Skin of body (tissue), 2 donors: ENCODE measurements at regions not wholly inside any gene's neighbourhood (a gene's known extent, or its start where the extent isn't known, plus 50 kb on each side); places are given as distances from the start of the nearest gene placed in this dataset. TPM values are rescaled to one million over a fixed set of nuclear protein-coding genes. Genes with fewer than 3 reads are reported as not detected.

Experiments used
- DNase-seq: peaks from one replicate; lab custom pipeline; 2025; lab: John Stamatoyannopoulos, UW
- small RNA-seq: library from RNA; depleted of rRNA; stranded (forward); fragments of <200 nt; gene quantifications from one replicate; pipeline ENCODE3, GENCODE V24; 2014; ENCODE audit warnings: low replicate concordance

DNA sequence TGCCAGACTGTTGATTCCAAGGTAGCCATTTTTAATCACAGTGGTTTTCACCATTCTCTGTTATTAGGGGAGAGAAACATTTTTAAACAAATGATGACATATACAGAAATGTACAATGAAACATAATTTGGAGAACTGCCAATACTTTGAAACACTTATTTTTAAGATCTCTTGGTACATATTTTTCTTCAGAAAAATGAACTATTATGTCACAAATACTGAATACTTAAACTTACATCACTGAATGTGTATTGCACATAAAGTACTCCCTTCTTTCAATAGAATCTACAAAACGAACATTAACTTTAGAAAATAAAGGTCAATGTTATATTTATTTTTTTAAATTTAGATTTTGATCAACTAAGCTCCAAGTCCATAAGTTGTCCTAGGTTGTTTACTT, 71.7 kb upstream of the CPNE8 start:
- DNase-seq, result no peak

GRCh38 chr12:38969706-38970105, 64.3 kb upstream of the CPNE8 start:
- DNase-seq, result no peak

- no peak for DNase-seq
These were observed 56.3 kb upstream of the CPNE8 start for GRCh38 chr12:38961683-38962082.

GRCh38 chr12:38961012-38961411, 55.6 kb upstream of the CPNE8 start:
- DNase-seq, result no peak

GRCh38 chr12:38956337-38956736, 50.9 kb upstream of the CPNE8 start:
- no peak for DNase-seq

Small RNAs in the stretch of these regions (small RNA-seq; reads per million reads assigned to genes)
- not detected for gene AC084373.1
